GM12891 (cell line): ENCODE measurements at regions not wholly inside any gene's neighbourhood (a gene's known extent, or its start where the extent isn't known, plus 50 kb on each side); places are given as distances from the start of the nearest gene placed in this dataset.

Experiments used
- POLR2A ChIP-seq: IDR thresholded peaks from 2 replicates; pipeline ENCODE4 v1.6.1; 2011; ENCODE audit warnings: low read depth, low read length, control low read depth
- POLR2AphosphoS5 ChIP-seq: IDR thresholded peaks from 2 replicates; pipeline ENCODE4 v1.6.1; 2011; ENCODE audit warnings: low read depth, low read length, control low read depth
- TAF1 ChIP-seq: IDR thresholded peaks from 2 replicates; pipeline ENCODE4 v1.6.1; 2011; ENCODE audit warnings: low read depth, low read length, control low read depth

DNA sequence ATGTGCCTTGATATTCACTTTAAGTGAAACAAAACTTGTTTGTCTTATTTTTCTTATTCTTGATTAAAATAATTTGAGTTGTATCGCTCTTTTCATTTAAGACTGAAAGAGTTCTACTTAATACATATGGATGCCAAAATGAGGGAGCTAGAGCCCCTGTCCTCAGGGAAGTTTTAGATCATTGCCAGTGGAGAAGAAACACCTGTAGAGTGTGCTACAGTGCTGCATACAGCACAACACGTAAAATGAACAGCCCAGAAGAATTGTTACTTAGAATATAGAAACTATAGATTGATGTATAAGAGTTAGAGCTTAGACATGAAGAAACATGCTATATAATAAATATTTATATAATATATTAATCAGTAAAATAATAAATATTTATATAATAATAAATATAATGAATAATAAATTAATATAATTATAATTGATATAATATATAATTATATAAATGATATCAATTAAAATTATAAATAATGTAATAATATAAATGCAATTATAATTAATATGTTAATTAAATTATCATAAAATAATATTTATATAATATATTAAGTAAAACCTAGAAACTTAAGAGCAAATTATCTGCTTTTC is 1234.7 kb downstream of the ROBO2 start:
- TF ChIP-seq POLR2A (no peak), POLR2AphosphoS5 (no peak), TAF1 (no peak)
